Mesendoderm (in vitro differentiated cells): ENCODE measurements at regions not wholly inside any gene's neighbourhood (a gene's known extent, or its start where the extent isn't known, plus 50 kb on each side); places are given as distances from the start of the nearest gene placed in this dataset.

Experiments used
- DNase-seq: peaks from one replicate; pipeline ENCODE4 v3.0.0; 2013
- H2AK5ac ChIP-seq: 2 replicates; pipeline ENCODE4 v1.6.1; 2013; ENCODE audit warnings: low read length, inconsistent platforms
- H2BK120ac ChIP-seq: 2 replicates; pipeline ENCODE4 v1.6.1; 2013; ENCODE audit warnings: low read depth, mild to moderate bottlenecking, low read length, moderate library complexity, mixed read lengths
- H2BK15ac ChIP-seq: replicated peaks from 2 replicates; pipeline ENCODE4 v1.6.1; 2013; ENCODE audit warnings: low read depth, mild to moderate bottlenecking, moderate library complexity
- H2BK5ac ChIP-seq: 2 replicates; pipeline ENCODE4 v1.6.1; 2013; ENCODE audit warnings: low read length, inconsistent platforms
- H3K18ac ChIP-seq: 2 replicates; pipeline ENCODE4 v1.6.1; 2013; ENCODE audit warnings: mild to moderate bottlenecking, low read length, mixed read lengths
- H3K23ac ChIP-seq: one replicate; pipeline ENCODE4 v1.6.1; 2013; ENCODE audit warnings: low read length
- H3K27ac ChIP-seq: 2 replicates; pipeline ENCODE4 v1.5.1; 2013; ENCODE audit warnings: low read depth, mild to moderate bottlenecking, inconsistent platforms, low read length, moderate library complexity
- H3K27me3 ChIP-seq: 2 replicates; pipeline ENCODE4 v1.6.1; 2013; ENCODE audit warnings: low read length, control low read depth, mild to moderate bottlenecking, inconsistent platforms; ENCODE audit not compliant: insufficient read depth, poor library complexity
- H3K36me3 ChIP-seq: 2 replicates; pipeline ENCODE4 v1.6.1; 2013; ENCODE audit warnings: low read length, inconsistent platforms; ENCODE audit not compliant: control insufficient read depth, insufficient read depth
- H3K4ac ChIP-seq: one replicate; pipeline ENCODE4 v1.6.1; 2013; ENCODE audit warnings: low read depth, mild to moderate bottlenecking, low read length, moderate library complexity
- H3K4me1 ChIP-seq: 2 replicates; pipeline ENCODE4 v1.6.1; 2013; ENCODE audit warnings: low read depth, low read length, inconsistent platforms; ENCODE audit not compliant: control insufficient read depth
- H3K4me2 ChIP-seq: 2 replicates; pipeline ENCODE4 v1.6.1; 2013; ENCODE audit warnings: low read length
- H3K4me3 ChIP-seq: 2 replicates; pipeline ENCODE4 v1.5.1; 2013; ENCODE audit warnings: mild to moderate bottlenecking, low read length
- H3K56ac ChIP-seq: one replicate; pipeline ENCODE4 v1.6.1; 2013; ENCODE audit warnings: low read length
- H3K79me1 ChIP-seq: 2 replicates; pipeline ENCODE4 v1.6.1; 2013; ENCODE audit warnings: low read length, inconsistent platforms
- H3K79me2 ChIP-seq: 2 replicates; pipeline ENCODE4 v1.6.1; 2013; ENCODE audit warnings: mild to moderate bottlenecking, low read length; ENCODE audit not compliant: control insufficient read depth, insufficient read depth
- H3K9ac ChIP-seq: 2 replicates; pipeline ENCODE4 v1.6.1; 2013; ENCODE audit warnings: low read length, inconsistent platforms
- H4K5ac ChIP-seq: one replicate; pipeline ENCODE4 v1.6.1; 2013; ENCODE audit warnings: low read length
- H4K8ac ChIP-seq: one replicate; pipeline ENCODE4 v1.6.1; 2013; ENCODE audit warnings: low read depth, mild to moderate bottlenecking, control low read depth, low read length, moderate library complexity
- WGBS: extraction: QIAGEN DNeasy Blood & Tissue Kit; methylation state at CpG from one replicate; pipeline ENCODE4 v1.1.7; 2013; ENCODE audit warnings: low lambda C conversion rate, missing lambda C conversion rate; ENCODE audit not compliant: insufficient coverage; ENCODE audit errors: extremely low coverage; 5-methylcytosine and 5-hydroxymethylcytosine counted together

GRCh38 chr7:124557101-124557500 is 208.5 kb downstream of the GPR37 start:
- no CpG with 5 or more reads among the region's 5 CpGs for WGBS
- H4K8ac ChIP-seq: no peak overlapping the region
- no peak overlapping the region for H2BK120ac ChIP-seq

GRCh38 chr7:124553502-124553901 is 212.1 kb downstream of the GPR37 start:
- H4K5ac ChIP-seq: no peak overlapping the region
- H2AK5ac ChIP-seq: no peak overlapping the region
- WGBS: no CpG with 5 or more reads among the region's 4 CpGs

More at GRCh38 chr7:124557101-124557500, 208.5 kb downstream of the GPR37 start:
- Histone ChIP-seq H2AK5ac (no peak overlapping the region), H3K18ac (no peak overlapping the region), H2BK15ac (no peak overlapping the region), H3K4ac (no peak overlapping the region), H3K79me2 (no peaks in the 10 kb centered on the region), H3K36me3 (no peaks in the 10 kb centered on the region), H3K4me1 (no peaks in the 10 kb centered on the region), H3K23ac (no peak overlapping the region), H3K79me1 (no peaks in the 10 kb centered on the region), H2BK5ac (no peak overlapping the region), H3K56ac (no peak overlapping the region), H3K4me2 (no peak overlapping the region), H3K27me3 (no peaks in the 10 kb centered on the region), H3K27ac (no peak overlapping the region), H3K9ac (no peak overlapping the region), H3K4me3 (no peak overlapping the region), H4K5ac (no peak overlapping the region)
- DNase-seq: no peak

GRCh38 chr7:124552217-124552616 is 213.4 kb downstream of the GPR37 start:
- Histone ChIP-seq H2BK5ac (no peak overlapping the region), H3K4ac (no peak overlapping the region), H4K8ac (no peak overlapping the region), H3K4me3 (no peak overlapping the region), H3K18ac (no peak overlapping the region), H3K36me3 (no peaks in the 10 kb centered on the region), H3K4me1 (no peaks in the 10 kb centered on the region), H3K23ac (no peak overlapping the region), H3K4me2 (no peak overlapping the region), H4K5ac (no peak overlapping the region), H3K79me1 (no peaks in the 10 kb centered on the region), H2AK5ac (no peak overlapping the region), H3K27ac (no peak overlapping the region), H2BK15ac (no peak overlapping the region), H3K27me3 (no peaks in the 10 kb centered on the region), H2BK120ac (no peak overlapping the region), H3K56ac (no peak overlapping the region), H3K79me2 (no peaks in the 10 kb centered on the region), H3K9ac (no peak overlapping the region)
- no CpG with 5 or more reads among the region's 2 CpGs for WGBS
- no peak for DNase-seq

More at GRCh38 chr7:124553502-124553901, 212.1 kb downstream of the GPR37 start:
- Histone ChIP-seq H3K79me1 (no peaks in the 10 kb centered on the region), H3K4me2 (no peak overlapping the region), H3K9ac (no peak overlapping the region), H3K27me3 (no peaks in the 10 kb centered on the region), H3K4me1 (no peaks in the 10 kb centered on the region), H3K23ac (no peak overlapping the region), H3K56ac (no peak overlapping the region), H4K8ac (no peak overlapping the region), H3K18ac (no peak overlapping the region), H2BK120ac (no peak overlapping the region), H3K4me3 (no peak overlapping the region), H2BK5ac (no peak overlapping the region), H3K36me3 (no peaks in the 10 kb centered on the region), H3K27ac (no peak overlapping the region), H3K4ac (no peak overlapping the region), H3K79me2 (no peaks in the 10 kb centered on the region), H2BK15ac (no peak overlapping the region)
- no peak for DNase-seq

GRCh38 chr7:124550036-124550435 is 215.6 kb downstream of the GPR37 start:
- Histone ChIP-seq H3K4me1 (no peaks in the 10 kb centered on the region), H3K27me3 (no peaks in the 10 kb centered on the region), H3K79me2 (no peaks in the 10 kb centered on the region), H3K4me3 (no peak overlapping the region), H2BK5ac (no peak overlapping the region), H3K18ac (no peak overlapping the region), H3K4ac (no peak overlapping the region), H3K79me1 (no peaks in the 10 kb centered on the region), H3K56ac (no peak overlapping the region), H3K27ac (no peak overlapping the region), H4K5ac (no peak overlapping the region), H3K9ac (no peak overlapping the region), H3K4me2 (no peak overlapping the region), H3K23ac (no peak overlapping the region), H3K36me3 (no peaks in the 10 kb centered on the region), H2AK5ac (no peak overlapping the region), H4K8ac (no peak overlapping the region), H2BK15ac (no peak overlapping the region), H2BK120ac (no peak overlapping the region)
- DNase-seq: peak; percentile 21
- no CpG with 5 or more reads among the region's 1 CpG for WGBS

- H3K4ac ChIP-seq: no peak overlapping the region
- H3K18ac ChIP-seq: no peak overlapping the region
- H2BK120ac ChIP-seq: no peak overlapping the region
- H2BK15ac ChIP-seq: no peak overlapping the region
- H3K9ac ChIP-seq: no peak overlapping the region
- no peaks in the 10 kb centered on the region for H3K79me1 ChIP-seq
- no peaks in the 10 kb centered on the region for H3K79me2 ChIP-seq
- H3K27me3 ChIP-seq: no peaks in the 10 kb centered on the region
- H4K8ac ChIP-seq: no peak overlapping the region
- no peaks in the 10 kb centered on the region for H3K4me1 ChIP-seq
- H4K5ac ChIP-seq: no peak overlapping the region
- H3K23ac ChIP-seq: no peak overlapping the region
- no peak overlapping the region for H2AK5ac ChIP-seq
- no peak overlapping the region for H3K56ac ChIP-seq
- WGBS: no CpG with 5 or more reads among the region's 1 CpG
- no peak overlapping the region for H3K4me3 ChIP-seq
- no peaks in the 10 kb centered on the region for H3K36me3 ChIP-seq
- no peak overlapping the region for H2BK5ac ChIP-seq
- DNase-seq: no peak
- no peak overlapping the region for H3K27ac ChIP-seq
- H3K4me2 ChIP-seq: no peak overlapping the region
Observed at GRCh38 chr7:124542476-124542875, 223.1 kb downstream of the GPR37 start.

GRCh38 chr7:124536156-124536762 is 229.3 kb downstream of the GPR37 start:
- H4K5ac ChIP-seq: no peak overlapping the region
- no CpG with 5 or more reads among the region's 3 CpGs for WGBS
- no peak overlapping the region for H3K18ac ChIP-seq
- no peak overlapping the region for H3K4me2 ChIP-seq
- H2BK120ac ChIP-seq: no peak overlapping the region
- H3K27ac ChIP-seq: no peak overlapping the region
- H3K79me1 ChIP-seq: no peaks in the 10 kb centered on the region
- H3K4me1 ChIP-seq: no peaks in the 10 kb centered on the region
- no peaks in the 10 kb centered on the region for H3K27me3 ChIP-seq
- H3K9ac ChIP-seq: no peak overlapping the region
- no peak overlapping the region for H4K8ac ChIP-seq
- no peak for DNase-seq
- H3K56ac ChIP-seq: no peak overlapping the region
- no peak overlapping the region for H2BK5ac ChIP-seq
- no peaks in the 10 kb centered on the region for H3K79me2 ChIP-seq
- no peak overlapping the region for H3K23ac ChIP-seq
- no peak overlapping the region for H3K4ac ChIP-seq
- H3K4me3 ChIP-seq: no peak overlapping the region
- no peak overlapping the region for H2BK15ac ChIP-seq
- H3K36me3 ChIP-seq: no peaks in the 10 kb centered on the region
- no peak overlapping the region for H2AK5ac ChIP-seq
